Uterus (tissue), 2 donors: ENCODE measurements at regions not wholly inside any gene's neighbourhood (a gene's known extent, or its start where the extent isn't known, plus 50 kb on each side); places are given as distances from the start of the nearest gene placed in this dataset.

ENCODE experiments used
- POLR2A ChIP-seq, 2 donors: fragments of 450-650 bp; IDR thresholded peaks; one replicate each; pipeline ENCODE4 v1.6.1; 2016; ENCODE audit warnings: antibody characterized with exemption in 2 of 2, mild to moderate bottlenecking in 1 of 2, moderate library complexity in 1 of 2
- TF ChIP-seq, protein P1 (sequence below), 4 experiments: fragments of 200-600 bp in 2 of 4; fragments of 450-650 bp in 2 of 4; sonication (generic) in 2 of 4; IDR thresholded peaks; one replicate each; pipeline ENCODE4 v1.5.1; 2016 to 2019; ENCODE audit warnings: antibody characterized with exemption in 4 of 4, mild to moderate bottlenecking in 2 of 4, moderate library complexity in 1 of 4

- TF ChIP-seq, protein P1, sequence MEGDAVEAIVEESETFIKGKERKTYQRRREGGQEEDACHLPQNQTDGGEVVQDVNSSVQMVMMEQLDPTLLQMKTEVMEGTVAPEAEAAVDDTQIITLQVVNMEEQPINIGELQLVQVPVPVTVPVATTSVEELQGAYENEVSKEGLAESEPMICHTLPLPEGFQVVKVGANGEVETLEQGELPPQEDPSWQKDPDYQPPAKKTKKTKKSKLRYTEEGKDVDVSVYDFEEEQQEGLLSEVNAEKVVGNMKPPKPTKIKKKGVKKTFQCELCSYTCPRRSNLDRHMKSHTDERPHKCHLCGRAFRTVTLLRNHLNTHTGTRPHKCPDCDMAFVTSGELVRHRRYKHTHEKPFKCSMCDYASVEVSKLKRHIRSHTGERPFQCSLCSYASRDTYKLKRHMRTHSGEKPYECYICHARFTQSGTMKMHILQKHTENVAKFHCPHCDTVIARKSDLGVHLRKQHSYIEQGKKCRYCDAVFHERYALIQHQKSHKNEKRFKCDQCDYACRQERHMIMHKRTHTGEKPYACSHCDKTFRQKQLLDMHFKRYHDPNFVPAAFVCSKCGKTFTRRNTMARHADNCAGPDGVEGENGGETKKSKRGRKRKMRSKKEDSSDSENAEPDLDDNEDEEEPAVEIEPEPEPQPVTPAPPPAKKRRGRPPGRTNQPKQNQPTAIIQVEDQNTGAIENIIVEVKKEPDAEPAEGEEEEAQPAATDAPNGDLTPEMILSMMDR (IDR thresholded peaks at IDR 0.05), result no peak
- TF ChIP-seq POLR2A (IDR thresholded peaks at IDR 0.05), result no peak
Measured at GRCh38 chr14:53828820-53829219, 127.8 kb downstream of the BMP4 start.
